ENCODE measurements at regions not wholly inside any gene's neighbourhood (a gene's known extent, or its start where the extent isn't known, plus 50 kb on each side); places are given as distances from the start of the nearest gene placed in this dataset.

- H3K4me1 ChIP-seq (ENCODE audit: control insufficient read depth in 2 of 2, insufficient read depth in 2 of 2, low read length in 1 of 2) = no peaks in the 10 kb centered on the region
- 38 to 69% methylated on average over 1 of the region's 1 CpG for whole genome bisulfite sequencing, 2 donors
- no peak overlapping the region for H3K27ac ChIP-seq (ENCODE audit: low read depth in 2 of 2, low read length in 1 of 2)
- no peaks in the 10 kb centered on the region for H3K36me3 ChIP-seq (ENCODE audit: control insufficient read depth in 2 of 2, insufficient read depth in 2 of 2, low read length in 1 of 2)
- no peak overlapping the region for H3K4me3 ChIP-seq (ENCODE audit: low read depth in 1 of 2, low read length in 2 of 2)
- no peaks in the 10 kb centered on the region for H3K9me3 ChIP-seq (ENCODE audit: control insufficient read depth in 2 of 2, insufficient read depth in 1 of 2, low read depth in 1 of 2, low read length in 1 of 2)
- H3K27me3 ChIP-seq (ENCODE audit: control insufficient read depth in 1 of 2, insufficient read depth in 2 of 2, low read length in 2 of 2) = no peaks in the 10 kb centered on the region
Observed at GRCh38 chr5:166566725-166567124, 1724.7 kb upstream of the WWC1 start.

- H3K4me3 ChIP-seq (ENCODE audit: low read depth in 1 of 2, low read length in 2 of 2) = no peak overlapping the region
- no peaks in the 10 kb centered on the region for H3K9me3 ChIP-seq (ENCODE audit: control insufficient read depth in 2 of 2, insufficient read depth in 1 of 2, low read depth in 1 of 2, low read length in 1 of 2)
- no peaks in the 10 kb centered on the region for H3K4me1 ChIP-seq (ENCODE audit: control insufficient read depth in 2 of 2, insufficient read depth in 2 of 2, low read length in 1 of 2)
- no peaks in the 10 kb centered on the region for H3K36me3 ChIP-seq (ENCODE audit: control insufficient read depth in 2 of 2, insufficient read depth in 2 of 2, low read length in 1 of 2)
- H3K27me3 ChIP-seq (ENCODE audit: control insufficient read depth in 1 of 2, insufficient read depth in 2 of 2, low read length in 2 of 2) = no peaks in the 10 kb centered on the region
- no peak overlapping the region for H3K27ac ChIP-seq (ENCODE audit: low read depth in 2 of 2, low read length in 1 of 2)
- 44 to 58% methylated on average over 6 of the region's 6 CpGs for whole genome bisulfite sequencing, 2 donors
Observed at GRCh38 chr5:166570865-166571264, 1720.6 kb upstream of the WWC1 start.

GRCh38 chr5:166571668-166572067 is 1719.8 kb upstream of the WWC1 start:
- H3K27ac ChIP-seq (ENCODE audit: low read depth in 2 of 2, low read length in 1 of 2) = no peak overlapping the region
- no peaks in the 10 kb centered on the region for H3K9me3 ChIP-seq (ENCODE audit: control insufficient read depth in 2 of 2, insufficient read depth in 1 of 2, low read depth in 1 of 2, low read length in 1 of 2)
- H3K27me3 ChIP-seq (ENCODE audit: control insufficient read depth in 1 of 2, insufficient read depth in 2 of 2, low read length in 2 of 2) = no peaks in the 10 kb centered on the region
- no peaks in the 10 kb centered on the region for H3K36me3 ChIP-seq (ENCODE audit: control insufficient read depth in 2 of 2, insufficient read depth in 2 of 2, low read length in 1 of 2)
- H3K4me1 ChIP-seq (ENCODE audit: control insufficient read depth in 2 of 2, insufficient read depth in 2 of 2, low read length in 1 of 2) = no peaks in the 10 kb centered on the region
- H3K4me3 ChIP-seq (ENCODE audit: low read depth in 1 of 2, low read length in 2 of 2) = no peak overlapping the region

GRCh38 chr5:166576323-166576722 is 1715.1 kb upstream of the WWC1 start:
- Histone ChIP-seq H3K4me3 (ENCODE audit: low read depth in 1 of 2, low read length in 2 of 2) (no peak overlapping the region), H3K27ac (ENCODE audit: low read depth in 2 of 2, low read length in 1 of 2) (no peak overlapping the region), H3K4me1 (ENCODE audit: control insufficient read depth in 2 of 2, insufficient read depth in 2 of 2, low read length in 1 of 2) (no peaks in the 10 kb centered on the region), H3K9me3 (ENCODE audit: control insufficient read depth in 2 of 2, insufficient read depth in 1 of 2, low read depth in 1 of 2, low read length in 1 of 2) (no peaks in the 10 kb centered on the region), H3K27me3 (ENCODE audit: control insufficient read depth in 1 of 2, insufficient read depth in 2 of 2, low read length in 2 of 2) (no peaks in the 10 kb centered on the region), H3K36me3 (ENCODE audit: control insufficient read depth in 2 of 2, insufficient read depth in 2 of 2, low read length in 1 of 2) (no peaks in the 10 kb centered on the region)
- 87 to 92% methylated on average over 3 of the region's 3 CpGs for WGBS, 2 donors

GRCh38 chr5:166581826-166582225 is 1709.6 kb upstream of the WWC1 start:
- Histone ChIP-seq H3K9me3 (ENCODE audit: control insufficient read depth in 2 of 2, insufficient read depth in 1 of 2, low read depth in 1 of 2, low read length in 1 of 2) (no peaks in the 10 kb centered on the region), H3K4me1 (ENCODE audit: control insufficient read depth in 2 of 2, insufficient read depth in 2 of 2, low read length in 1 of 2) (no peaks in the 10 kb centered on the region), H3K27ac (ENCODE audit: low read depth in 2 of 2, low read length in 1 of 2) (no peak overlapping the region), H3K36me3 (ENCODE audit: control insufficient read depth in 2 of 2, insufficient read depth in 2 of 2, low read length in 1 of 2) (no peaks in the 10 kb centered on the region), H3K27me3 (ENCODE audit: control insufficient read depth in 1 of 2, insufficient read depth in 2 of 2, low read length in 2 of 2) (no peaks in the 10 kb centered on the region), H3K4me3 (ENCODE audit: low read depth in 1 of 2, low read length in 2 of 2) (no peak overlapping the region)

GRCh38 chr5:166582416-166582815 is 1709.0 kb upstream of the WWC1 start:
- Histone ChIP-seq H3K27ac (ENCODE audit: low read depth in 2 of 2, low read length in 1 of 2) (no peak overlapping the region), H3K27me3 (ENCODE audit: control insufficient read depth in 1 of 2, insufficient read depth in 2 of 2, low read length in 2 of 2) (no peaks in the 10 kb centered on the region), H3K4me3 (ENCODE audit: low read depth in 1 of 2, low read length in 2 of 2) (no peak overlapping the region), H3K36me3 (ENCODE audit: control insufficient read depth in 2 of 2, insufficient read depth in 2 of 2, low read length in 1 of 2) (no peaks in the 10 kb centered on the region), H3K4me1 (ENCODE audit: control insufficient read depth in 2 of 2, insufficient read depth in 2 of 2, low read length in 1 of 2) (no peaks in the 10 kb centered on the region), H3K9me3 (ENCODE audit: control insufficient read depth in 2 of 2, insufficient read depth in 1 of 2, low read depth in 1 of 2, low read length in 1 of 2) (no peaks in the 10 kb centered on the region)
- WGBS, 2 donors = 90 to 92% methylated on average over 4 of the region's 4 CpGs

- no peaks in the 10 kb centered on the region for H3K27me3 ChIP-seq (ENCODE audit: control insufficient read depth in 1 of 2, insufficient read depth in 2 of 2, low read length in 2 of 2)
- no peaks in the 10 kb centered on the region for H3K36me3 ChIP-seq (ENCODE audit: control insufficient read depth in 2 of 2, insufficient read depth in 2 of 2, low read length in 1 of 2)
- no peaks in the 10 kb centered on the region for H3K9me3 ChIP-seq (ENCODE audit: control insufficient read depth in 2 of 2, insufficient read depth in 1 of 2, low read depth in 1 of 2, low read length in 1 of 2)
- no peaks in the 10 kb centered on the region for H3K4me1 ChIP-seq (ENCODE audit: control insufficient read depth in 2 of 2, insufficient read depth in 2 of 2, low read length in 1 of 2)
- no peak overlapping the region for H3K27ac ChIP-seq (ENCODE audit: low read depth in 2 of 2, low read length in 1 of 2)
- no peak overlapping the region for H3K4me3 ChIP-seq (ENCODE audit: low read depth in 1 of 2, low read length in 2 of 2)
Observed at GRCh38 chr5:166594567-166594966, 1696.9 kb upstream of the WWC1 start.

- no peaks in the 10 kb centered on the region for H3K27me3 ChIP-seq (ENCODE audit: control insufficient read depth in 1 of 2, insufficient read depth in 2 of 2, low read length in 2 of 2)
- no peak overlapping the region for H3K4me3 ChIP-seq (ENCODE audit: low read depth in 1 of 2, low read length in 2 of 2)
- H3K4me1 ChIP-seq (ENCODE audit: control insufficient read depth in 2 of 2, insufficient read depth in 2 of 2, low read length in 1 of 2) = no peaks in the 10 kb centered on the region
- H3K9me3 ChIP-seq (ENCODE audit: control insufficient read depth in 2 of 2, insufficient read depth in 1 of 2, low read depth in 1 of 2, low read length in 1 of 2) = no peaks in the 10 kb centered on the region
- 60 to 61% methylated on average over 7 of the region's 7 CpGs for whole genome bisulfite sequencing, 2 donors
- no peaks in the 10 kb centered on the region for H3K36me3 ChIP-seq (ENCODE audit: control insufficient read depth in 2 of 2, insufficient read depth in 2 of 2, low read length in 1 of 2)
- H3K27ac ChIP-seq (ENCODE audit: low read depth in 2 of 2, low read length in 1 of 2) = no peak overlapping the region
Observed at GRCh38 chr5:166595274-166595951, 1696.0 kb upstream of the WWC1 start.

GRCh38 chr5:166596043-166596442 is 1695.4 kb upstream of the WWC1 start:
- H3K27ac ChIP-seq (ENCODE audit: low read depth in 2 of 2, low read length in 1 of 2) = no peak overlapping the region
- H3K27me3 ChIP-seq (ENCODE audit: control insufficient read depth in 1 of 2, insufficient read depth in 2 of 2, low read length in 2 of 2) = no peaks in the 10 kb centered on the region
- no peaks in the 10 kb centered on the region for H3K4me1 ChIP-seq (ENCODE audit: control insufficient read depth in 2 of 2, insufficient read depth in 2 of 2, low read length in 1 of 2)
- H3K36me3 ChIP-seq (ENCODE audit: control insufficient read depth in 2 of 2, insufficient read depth in 2 of 2, low read length in 1 of 2) = no peaks in the 10 kb centered on the region
- 80 to 86% methylated on average over 7 of the region's 7 CpGs for WGBS, 2 donors
- no peaks in the 10 kb centered on the region for H3K9me3 ChIP-seq (ENCODE audit: control insufficient read depth in 2 of 2, insufficient read depth in 1 of 2, low read depth in 1 of 2, low read length in 1 of 2)
- no peak overlapping the region for H3K4me3 ChIP-seq (ENCODE audit: low read depth in 1 of 2, low read length in 2 of 2)

GRCh38 chr5:166602271-166602670 is 1689.2 kb upstream of the WWC1 start:
- Histone ChIP-seq H3K27ac (ENCODE audit: low read depth in 2 of 2, low read length in 1 of 2) (no peak overlapping the region), H3K4me3 (ENCODE audit: low read depth in 1 of 2, low read length in 2 of 2) (no peak overlapping the region), H3K4me1 (ENCODE audit: control insufficient read depth in 2 of 2, insufficient read depth in 2 of 2, low read length in 1 of 2) (no peaks in the 10 kb centered on the region), H3K9me3 (ENCODE audit: control insufficient read depth in 2 of 2, insufficient read depth in 1 of 2, low read depth in 1 of 2, low read length in 1 of 2) (no peaks in the 10 kb centered on the region), H3K27me3 (ENCODE audit: control insufficient read depth in 1 of 2, insufficient read depth in 2 of 2, low read length in 2 of 2) (no peaks in the 10 kb centered on the region), H3K36me3 (ENCODE audit: control insufficient read depth in 2 of 2, insufficient read depth in 2 of 2, low read length in 1 of 2) (no peaks in the 10 kb centered on the region)
- 77 to 79% methylated on average over 2 of the region's 2 CpGs for WGBS, 2 donors
